ENCODE measurements at regions not wholly inside any gene's neighbourhood (a gene's known extent, or its start where the extent isn't known, plus 50 kb on each side); places are given as distances from the start of the nearest gene placed in this dataset.

DNA sequence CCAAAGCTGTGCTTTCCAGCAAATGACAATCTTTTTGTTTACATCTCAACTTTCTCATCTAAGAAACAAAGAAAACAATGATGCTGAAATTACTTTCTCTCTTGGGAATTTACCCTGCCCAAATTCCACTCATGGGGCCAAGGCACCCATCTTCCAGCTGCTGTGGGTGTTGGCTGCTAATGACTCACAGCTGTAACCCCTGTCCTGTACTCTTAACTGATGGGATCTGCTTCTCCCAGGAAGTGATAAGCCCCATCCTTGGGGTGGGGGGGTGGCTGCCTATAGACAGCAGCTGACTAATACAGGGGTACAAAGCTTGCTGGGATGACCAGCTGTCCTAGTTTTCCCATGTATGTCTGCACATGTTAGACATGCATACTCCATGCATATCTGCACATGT is 938.6 kb downstream of the C6orf118 start (continued):
- TF ChIP-seq, protein P1, sequence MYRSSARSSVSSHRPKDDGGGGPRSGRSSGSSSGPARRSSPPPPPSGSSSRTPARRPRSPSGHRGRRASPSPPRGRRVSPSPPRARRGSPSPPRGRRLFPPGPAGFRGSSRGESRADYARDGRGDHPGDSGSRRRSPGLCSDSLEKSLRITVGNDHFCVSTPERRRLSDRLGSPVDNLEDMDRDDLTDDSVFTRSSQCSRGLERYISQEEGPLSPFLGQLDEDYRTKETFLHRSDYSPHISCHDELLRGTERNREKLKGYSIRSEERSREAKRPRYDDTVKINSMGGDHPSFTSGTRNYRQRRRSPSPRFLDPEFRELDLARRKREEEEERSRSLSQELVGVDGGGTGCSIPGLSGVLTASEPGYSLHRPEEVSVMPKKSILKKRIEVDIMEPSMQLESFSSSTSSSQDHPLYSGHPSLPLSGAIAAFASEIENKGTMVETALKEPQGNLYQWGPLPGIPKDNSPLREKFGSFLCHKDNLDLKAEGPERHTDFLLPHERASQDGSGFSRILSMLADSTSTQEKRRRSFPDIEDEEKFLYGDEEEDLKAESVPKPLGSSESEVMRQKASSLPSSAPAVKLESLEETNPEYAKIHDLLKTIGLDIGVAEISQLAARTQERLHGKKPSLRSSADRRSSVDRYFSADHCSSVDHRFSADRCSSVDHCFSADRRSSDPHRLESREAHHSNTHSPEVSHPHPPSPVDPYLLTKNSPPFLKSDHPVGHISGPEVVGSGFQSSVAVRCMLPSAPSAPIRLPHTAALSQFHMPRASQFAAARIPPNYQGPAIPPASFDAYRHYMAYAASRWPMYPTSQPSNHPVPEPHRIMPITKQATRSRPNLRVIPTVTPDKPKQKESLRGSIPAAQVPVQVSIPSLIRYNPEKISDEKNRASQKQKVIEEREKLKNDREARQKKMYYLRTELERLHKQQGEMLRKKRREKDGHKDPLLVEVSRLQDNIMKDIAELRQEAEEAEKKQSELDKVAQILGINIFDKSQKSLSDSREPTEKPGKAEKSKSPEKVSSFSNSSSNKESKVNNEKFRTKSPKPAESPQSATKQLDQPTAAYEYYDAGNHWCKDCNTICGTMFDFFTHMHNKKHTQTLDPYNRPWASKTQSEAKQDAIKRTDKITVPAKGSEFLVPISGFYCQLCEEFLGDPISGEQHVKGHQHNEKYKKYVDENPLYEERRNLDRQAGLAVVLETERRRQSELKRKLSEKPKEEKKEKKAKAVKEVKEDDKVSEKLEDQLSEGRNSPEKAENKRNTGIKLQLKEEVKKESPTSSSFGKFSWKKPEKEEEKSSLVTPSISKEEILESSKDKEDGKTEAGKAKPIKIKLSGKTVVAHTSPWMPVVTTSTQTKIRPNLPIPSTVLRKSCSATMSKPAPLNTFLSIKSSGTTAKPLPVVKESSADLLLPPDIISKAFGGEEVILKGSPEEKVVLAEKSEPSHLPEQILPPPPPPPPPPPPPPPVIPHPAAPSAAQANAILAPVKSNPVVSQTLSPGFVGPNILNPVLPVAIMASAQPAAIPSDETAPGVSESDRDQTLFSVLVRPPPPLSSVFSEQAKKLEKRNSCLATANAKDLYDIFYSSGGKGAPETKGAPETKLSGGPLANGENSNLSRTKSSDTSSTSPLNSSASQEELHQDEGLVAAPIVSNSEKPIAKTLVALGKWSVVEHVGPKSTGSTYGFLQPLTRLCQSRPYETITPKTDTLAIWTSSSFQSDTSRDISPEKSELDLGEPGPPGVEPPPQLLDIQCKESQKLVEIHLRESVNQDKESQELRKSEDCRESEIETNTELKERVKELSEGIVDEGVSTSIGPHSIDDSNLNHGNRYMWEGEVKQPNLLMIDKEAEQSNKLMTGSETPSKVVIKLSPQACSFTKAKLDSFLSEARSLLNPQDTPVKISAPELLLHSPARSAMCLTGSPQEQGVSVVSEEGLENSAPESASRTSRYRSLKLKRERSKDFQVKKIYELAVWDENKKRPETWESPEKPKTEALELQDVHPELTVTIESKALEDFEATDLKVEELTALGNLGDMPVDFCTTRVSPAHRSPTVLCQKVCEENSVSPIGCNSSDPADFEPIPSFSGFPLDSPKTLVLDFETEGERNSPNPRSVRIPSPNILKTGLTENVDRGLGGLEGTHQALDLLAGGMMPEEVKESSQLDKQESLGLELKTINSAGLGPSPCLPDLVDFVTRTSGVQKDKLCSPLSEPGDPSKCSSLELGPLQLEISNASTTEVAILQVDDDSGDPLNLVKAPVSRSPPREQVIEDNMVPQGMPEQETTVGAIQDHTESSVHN (IDR thresholded peaks at IDR 0.05; ENCODE audit: borderline replicate concordance in 1 of 2, low read depth in 1 of 2): no peak
- TF ChIP-seq TBP (optimal IDR thresholded peaks at IDR 0.05; ENCODE audit: low read depth, low read length) (no peak), PRPF4 (IDR thresholded peaks at IDR 0.05; ENCODE audit: insufficient read depth, low read depth, low read length, poor library complexity, severe bottlenecking) (no peak), JUN (IDR thresholded peaks at IDR 0.05; ENCODE audit: borderline replicate concordance, low read depth, low read length) (0 out of 2 replicates have a peak, but pooled peaks have one; percentile 15), JUN (CRISPR knock-in tag; IDR thresholded peaks at IDR 0.05; ENCODE audit: borderline replicate concordance) (no peak), MEF2A (IDR thresholded peaks at IDR 0.05; ENCODE audit: control insufficient read depth, low read depth, low read length) (no peak), MYBL2 (IDR thresholded peaks at IDR 0.05; ENCODE audit: low read depth) (no peak), MYBL2 (CRISPR knock-in tag; IDR thresholded peaks at IDR 0.05; ENCODE audit: borderline replicate concordance) (no peak), CREB1 (IDR thresholded peaks at IDR 0.05) (no peak), CREB1 (CRISPR knock-in tag; IDR thresholded peaks at IDR 0.05) (no peak), ELF1 (tag; IDR thresholded peaks at IDR 0.05) (no peak), ARID2 (IDR thresholded peaks at IDR 0.05) (no peak)
- TF ChIP-seq, protein P2, sequence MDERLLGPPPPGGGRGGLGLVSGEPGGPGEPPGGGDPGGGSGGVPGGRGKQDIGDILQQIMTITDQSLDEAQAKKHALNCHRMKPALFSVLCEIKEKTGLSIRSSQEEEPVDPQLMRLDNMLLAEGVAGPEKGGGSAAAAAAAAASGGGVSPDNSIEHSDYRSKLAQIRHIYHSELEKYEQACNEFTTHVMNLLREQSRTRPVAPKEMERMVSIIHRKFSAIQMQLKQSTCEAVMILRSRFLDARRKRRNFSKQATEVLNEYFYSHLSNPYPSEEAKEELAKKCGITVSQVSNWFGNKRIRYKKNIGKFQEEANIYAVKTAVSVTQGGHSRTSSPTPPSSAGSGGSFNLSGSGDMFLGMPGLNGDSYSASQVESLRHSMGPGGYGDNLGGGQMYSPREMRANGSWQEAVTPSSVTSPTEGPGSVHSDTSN (CRISPR knock-in tag; IDR thresholded peaks at IDR 0.05; ENCODE audit: low read depth): no peak
- TF ChIP-seq, protein P2 (tag; conservative IDR thresholded peaks at IDR 0.05; ENCODE audit: low read depth): no peak
- TF ChIP-seq, protein P3, sequence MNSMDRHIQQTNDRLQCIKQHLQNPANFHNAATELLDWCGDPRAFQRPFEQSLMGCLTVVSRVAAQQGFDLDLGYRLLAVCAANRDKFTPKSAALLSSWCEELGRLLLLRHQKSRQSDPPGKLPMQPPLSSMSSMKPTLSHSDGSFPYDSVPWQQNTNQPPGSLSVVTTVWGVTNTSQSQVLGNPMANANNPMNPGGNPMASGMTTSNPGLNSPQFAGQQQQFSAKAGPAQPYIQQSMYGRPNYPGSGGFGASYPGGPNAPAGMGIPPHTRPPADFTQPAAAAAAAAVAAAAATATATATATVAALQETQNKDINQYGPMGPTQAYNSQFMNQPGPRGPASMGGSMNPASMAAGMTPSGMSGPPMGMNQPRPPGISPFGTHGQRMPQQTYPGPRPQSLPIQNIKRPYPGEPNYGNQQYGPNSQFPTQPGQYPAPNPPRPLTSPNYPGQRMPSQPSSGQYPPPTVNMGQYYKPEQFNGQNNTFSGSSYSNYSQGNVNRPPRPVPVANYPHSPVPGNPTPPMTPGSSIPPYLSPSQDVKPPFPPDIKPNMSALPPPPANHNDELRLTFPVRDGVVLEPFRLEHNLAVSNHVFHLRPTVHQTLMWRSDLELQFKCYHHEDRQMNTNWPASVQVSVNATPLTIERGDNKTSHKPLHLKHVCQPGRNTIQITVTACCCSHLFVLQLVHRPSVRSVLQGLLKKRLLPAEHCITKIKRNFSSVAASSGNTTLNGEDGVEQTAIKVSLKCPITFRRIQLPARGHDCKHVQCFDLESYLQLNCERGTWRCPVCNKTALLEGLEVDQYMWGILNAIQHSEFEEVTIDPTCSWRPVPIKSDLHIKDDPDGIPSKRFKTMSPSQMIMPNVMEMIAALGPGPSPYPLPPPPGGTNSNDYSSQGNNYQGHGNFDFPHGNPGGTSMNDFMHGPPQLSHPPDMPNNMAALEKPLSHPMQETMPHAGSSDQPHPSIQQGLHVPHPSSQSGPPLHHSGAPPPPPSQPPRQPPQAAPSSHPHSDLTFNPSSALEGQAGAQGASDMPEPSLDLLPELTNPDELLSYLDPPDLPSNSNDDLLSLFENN (IDR thresholded peaks at IDR 0.05; ENCODE audit: low read depth in 2 of 2, low read length in 2 of 2): no peak

Data from K562 (cell line).